B cell (primary cell): ENCODE measurements at regions not wholly inside any gene's neighbourhood (a gene's known extent, or its start where the extent isn't known, plus 50 kb on each side); places are given as distances from the start of the nearest gene placed in this dataset.

ENCODE experiments used
- ATAC-seq: fragments of 200-7000 bp; cut with Tn5 transposase; one replicate; pipeline ENCODE4 v1.10.0; 2021; ENCODE audit warnings: low read depth, mild to moderate bottlenecking, moderate number of reproducible peaks, moderate library complexity
- CTCF ChIA-PET: fragments of 350-600 bp; sonication (Branson Sonifier 250); formaldehyde crosslinking; loops from one replicate; lab custom pipeline; 2021; ENCODE audit warnings: antibody characterized with exemption, inconsistent platforms; lab: Charles Lee
- POLR2A ChIA-PET: fragments of 350-600 bp; sonication (Branson Sonifier 250); formaldehyde crosslinking; loops from one replicate; lab custom pipeline; 2021; ENCODE audit warnings: antibody characterized with exemption; lab: Charles Lee
- DNase-seq: peaks from one replicate; pipeline ENCODE4 v3.0.0; 2013
- H2AFZ ChIP-seq: 2 replicates; pipeline ENCODE4 v1.6.1; 2012; ENCODE audit warnings: mild to moderate bottlenecking, low read depth, low read length; ENCODE audit not compliant: insufficient read depth, poor library complexity, severe bottlenecking
- H3K27ac ChIP-seq, 2 donors: 1 replicate in 1 of 2; 2 replicates in 1 of 2; pipeline ENCODE4 v1.5.1; 2012 to 2013; ENCODE audit warnings: low read length in 2 of 2, mild to moderate bottlenecking in 2 of 2, moderate library complexity in 1 of 2
- H3K27me3 ChIP-seq, 4 experiments: fragments of 200-600 bp in 1 of 4; sonication (generic) in 1 of 4; replicated peaks in 1 of 4; 1 replicate in 2 of 4; 2 replicates in 2 of 4; pipeline versions ENCODE4 v1.6.1 to v1.7.0; 2013 to 2016; ENCODE audit warnings: low read length in 3 of 4, mild to moderate bottlenecking in 2 of 4, mixed read lengths in 1 of 4, moderate library complexity in 1 of 4; ENCODE audit not compliant: insufficient read depth in 4 of 4, control insufficient read depth in 3 of 4; ENCODE audit errors: control extremely low read depth in 1 of 4
- H3K36me3 ChIP-seq, 2 experiments: replicated peaks in 1 of 2; 1 replicate in 1 of 2; 2 replicates in 1 of 2; pipeline versions ENCODE4 v1.6.1 to v1.7.1; 2013; ENCODE audit warnings: low read length in 1 of 2; ENCODE audit not compliant: insufficient read depth in 2 of 2, control insufficient read depth in 1 of 2; ENCODE audit errors: control extremely low read depth in 1 of 2, extremely low read depth in 1 of 2
- H3K4me1 ChIP-seq, 2 donors: fragments of 200-600 bp in 1 of 2; sonication (generic) in 1 of 2; 1 replicate in 1 of 2; 2 replicates in 1 of 2; pipeline versions ENCODE4 v1.5.1 to v1.6.1; 2013 to 2017; ENCODE audit warnings: low read length in 2 of 2; ENCODE audit not compliant: control insufficient read depth in 2 of 2, insufficient read depth in 2 of 2
- H3K4me2 ChIP-seq: replicated peaks from 2 replicates; pipeline ENCODE3; 2012; ENCODE audit warnings: mild to moderate bottlenecking, low read depth, low read length; ENCODE audit not compliant: poor library complexity, severe bottlenecking
- H3K4me3 ChIP-seq, 5 experiments: fragments of 200-600 bp in 1 of 5; sonication (generic) in 1 of 5; 1 replicate in 3 of 5; 2 replicates in 2 of 5; pipeline versions ENCODE4 v1.5.1 to v1.7.0; 2011 to 2016; ENCODE audit warnings: low read length in 4 of 5, mild to moderate bottlenecking in 4 of 5, low read depth in 2 of 5, control low read depth in 1 of 5, moderate library complexity in 1 of 5; ENCODE audit not compliant: insufficient read depth in 1 of 5; ENCODE audit errors: control extremely low read depth in 1 of 5, extremely low read depth in 1 of 5
- H3K79me2 ChIP-seq: fragments of 200-600 bp; sonication (generic); one replicate; pipeline ENCODE4 v1.6.0; 2016; ENCODE audit warnings: low read length; ENCODE audit not compliant: control insufficient read depth, insufficient read depth
- H3K9ac ChIP-seq: fragments of 200-600 bp; sonication (generic); 2 replicates; pipeline ENCODE4 v1.6.1; 2017; ENCODE audit warnings: mild to moderate bottlenecking, low read length, moderate library complexity
- H3K9me3 ChIP-seq, 3 donors: one replicate each; pipeline versions ENCODE4 v1.6.1 to v1.7.1; 2013; ENCODE audit warnings: low read length in 2 of 3; ENCODE audit not compliant: control insufficient read depth in 2 of 3, insufficient read depth in 1 of 3; ENCODE audit errors: control extremely low read depth in 1 of 3
- H4K20me1 ChIP-seq: 2 replicates; pipeline ENCODE4 v1.6.0; 2012; ENCODE audit warnings: mild to moderate bottlenecking, low read length; ENCODE audit not compliant: insufficient read depth, control insufficient read depth, poor library complexity, severe bottlenecking
- H3K27ac Mint-ChIP-seq: one replicate; pipeline ENCODE4 v1.8.0; 2021; ENCODE audit warnings: mixed read lengths
- H3K27me3 Mint-ChIP-seq: one replicate; pipeline ENCODE4 v1.8.0; 2021; ENCODE audit warnings: mixed read lengths
- H3K4me1 Mint-ChIP-seq: one replicate; pipeline ENCODE4 v1.8.0; 2021; ENCODE audit warnings: mixed read lengths
- H3K4me3 Mint-ChIP-seq: one replicate; pipeline ENCODE4 v1.8.0; 2021; ENCODE audit warnings: mixed read lengths
- H3K9me3 Mint-ChIP-seq: one replicate; pipeline ENCODE4 v1.8.0; 2022; ENCODE audit warnings: mixed read lengths; ENCODE audit not compliant: insufficient read depth
- CTCF ChIP-seq: fragments of 200-600 bp; IDR thresholded peaks from one replicate; pipeline ENCODE4 v1.8.0; 2022; ENCODE audit warnings: antibody characterized with exemption, mild to moderate bottlenecking
- EZH2 ChIP-seq: IDR thresholded peaks from 2 replicates; pipeline ENCODE4 v1.6.1; 2012; ENCODE audit warnings: borderline replicate concordance, low read depth, mild to moderate bottlenecking, moderate library complexity, low read length; ENCODE audit not compliant: insufficient read depth, poor library complexity, severe bottlenecking
- WGBS: methylation state at CpG from one replicate; pipeline ENCODE4 v1.1.5; 2013; ENCODE audit warnings: missing lambda C conversion rate; ENCODE audit not compliant: insufficient coverage; 5-methylcytosine and 5-hydroxymethylcytosine counted together
- intact Hi-C: fragments of 100-400 bp; cut with micrococcal nuclease; formaldehyde crosslinking; loops from one replicate; pipeline ENCODE4 v1.10.0; 2022

GRCh38 chr7:54860843-54861242 is 101.8 kb upstream of the SEC61G start:
- Histone ChIP-seq H4K20me1 (no peaks in the 10 kb centered on the region), H3K27me3 (no peaks in the 10 kb centered on the region), H3K4me3 (no peak overlapping the region), H3K9me3 (peaks cover 0 to 4% (median 0%) of the 10 kb centered on the region in 3 donors), H3K4me1 (no peaks in the 10 kb centered on the region), H2AFZ (no peak overlapping the region), H3K36me3 (no peaks in the 10 kb centered on the region), H3K9ac (no peak overlapping the region), H3K79me2 (no peaks in the 10 kb centered on the region), H3K4me2 (no peak overlapping the region), H3K27ac (no peak overlapping the region)
- no peak for DNase-seq
- Mint-ChIP-seq H3K27me3 (peaks cover 3% of the 10 kb centered on the region), H3K4me1 (no peaks in the 10 kb centered on the region), H3K27ac (no peak overlapping the region), H3K4me3 (no peak overlapping the region), H3K9me3 (no peaks in the 10 kb centered on the region)
- CTCF ChIA-PET = no interaction called here
- TF ChIP-seq EZH2 (no peak), CTCF (no peak)
- no peak for ATAC-seq
- POLR2A ChIA-PET = no interaction called here
- intact Hi-C loops = no loop called here

DNA sequence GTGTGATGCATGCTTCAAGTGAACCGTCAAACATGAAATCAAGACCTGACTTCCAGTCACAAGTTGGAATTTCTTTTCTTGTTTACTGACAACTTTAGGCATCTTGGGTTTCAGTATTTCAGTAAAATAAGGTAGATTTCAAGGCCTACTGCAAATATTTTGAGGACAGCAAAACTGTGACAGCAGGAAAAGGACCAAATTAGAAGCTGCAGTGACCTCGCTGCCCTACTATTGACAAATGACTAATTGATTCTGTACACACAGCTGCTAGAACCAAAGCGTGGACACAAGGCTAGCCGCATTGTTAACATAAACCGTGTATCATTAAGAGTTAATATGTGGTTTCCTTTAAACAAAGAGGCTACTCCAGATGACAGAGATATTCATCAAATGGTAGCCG is 105.7 kb upstream of the SEC61G start:
- Histone ChIP-seq H3K4me1 (no peaks in the 10 kb centered on the region), H3K27ac (no peak overlapping the region), H3K79me2 (no peaks in the 10 kb centered on the region), H2AFZ (no peak overlapping the region), H3K4me2 (no peak overlapping the region), H3K9ac (no peak overlapping the region), H4K20me1 (no peaks in the 10 kb centered on the region), H3K27me3 (no peaks in the 10 kb centered on the region), H3K9me3 (no peaks in the 10 kb centered on the region), H3K36me3 (no peaks in the 10 kb centered on the region), H3K4me3 (no peak overlapping the region)
- intact Hi-C loops = no loop called here
- H3K4me1 Mint-ChIP-seq = no peaks in the 10 kb centered on the region
- no peaks in the 10 kb centered on the region for H3K9me3 Mint-ChIP-seq
- ChIA-PET CTCF (no interaction called here), POLR2A (no interaction called here)
- DNase-seq = no peak
- 64% methylated on average over 2 of the region's 6 CpGs for WGBS
- no peaks in the 10 kb centered on the region for H3K27me3 Mint-ChIP-seq
- no peak overlapping the region for H3K4me3 Mint-ChIP-seq
- no peak for TF ChIP-seq EZH2
- no peak for TF ChIP-seq CTCF
- ATAC-seq = no peak
- no peak overlapping the region for H3K27ac Mint-ChIP-seq
